Gastrocnemius medialis (tissue), 4 donors: ENCODE measurements at regions not wholly inside any gene's neighbourhood (a gene's known extent, or its start where the extent isn't known, plus 50 kb on each side); places are given as distances from the start of the nearest gene placed in this dataset.

Experiments
- POLR2A ChIP-seq, 2 donors: fragments of 450-650 bp; IDR thresholded peaks; one replicate each; pipeline ENCODE4 v1.6.1; 2017; ENCODE audit warnings: antibody characterized with exemption in 2 of 2, mild to moderate bottlenecking in 2 of 2, moderate library complexity in 2 of 2
- TF ChIP-seq, protein P1 (sequence below), 5 experiments: fragments of 450-650 bp in 3 of 5; fragments of 200-600 bp in 2 of 5; sonication (generic) in 2 of 5; IDR thresholded peaks in 4 of 5; conservative IDR thresholded peaks in 1 of 5; 1 replicate in 4 of 5; 2 replicates in 1 of 5; pipeline ENCODE4 v1.5.1; 2016 to 2019; ENCODE audit warnings: antibody characterized with exemption in 5 of 5, mild to moderate bottlenecking in 3 of 5, moderate library complexity in 3 of 5

GRCh38 chr9:100914266-100914665 is 114.3 kb upstream of the PLPPR1 start:
- TF ChIP-seq, protein P1, sequence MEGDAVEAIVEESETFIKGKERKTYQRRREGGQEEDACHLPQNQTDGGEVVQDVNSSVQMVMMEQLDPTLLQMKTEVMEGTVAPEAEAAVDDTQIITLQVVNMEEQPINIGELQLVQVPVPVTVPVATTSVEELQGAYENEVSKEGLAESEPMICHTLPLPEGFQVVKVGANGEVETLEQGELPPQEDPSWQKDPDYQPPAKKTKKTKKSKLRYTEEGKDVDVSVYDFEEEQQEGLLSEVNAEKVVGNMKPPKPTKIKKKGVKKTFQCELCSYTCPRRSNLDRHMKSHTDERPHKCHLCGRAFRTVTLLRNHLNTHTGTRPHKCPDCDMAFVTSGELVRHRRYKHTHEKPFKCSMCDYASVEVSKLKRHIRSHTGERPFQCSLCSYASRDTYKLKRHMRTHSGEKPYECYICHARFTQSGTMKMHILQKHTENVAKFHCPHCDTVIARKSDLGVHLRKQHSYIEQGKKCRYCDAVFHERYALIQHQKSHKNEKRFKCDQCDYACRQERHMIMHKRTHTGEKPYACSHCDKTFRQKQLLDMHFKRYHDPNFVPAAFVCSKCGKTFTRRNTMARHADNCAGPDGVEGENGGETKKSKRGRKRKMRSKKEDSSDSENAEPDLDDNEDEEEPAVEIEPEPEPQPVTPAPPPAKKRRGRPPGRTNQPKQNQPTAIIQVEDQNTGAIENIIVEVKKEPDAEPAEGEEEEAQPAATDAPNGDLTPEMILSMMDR (IDR thresholded peaks at IDR 0.05 in 4 of 5, conservative IDR thresholded peaks at IDR 0.05 in 1 of 5): no peak
- no peak for TF ChIP-seq POLR2A (IDR thresholded peaks at IDR 0.05)
